ENCODE measurements at regions not wholly inside any gene's neighbourhood (a gene's known extent, or its start where the extent isn't known, plus 50 kb on each side); places are given as distances from the start of the nearest gene placed in this dataset.
A peak's percentile ranks its signal among the peaks of the same experiment; 100 is the strongest.

DNA sequence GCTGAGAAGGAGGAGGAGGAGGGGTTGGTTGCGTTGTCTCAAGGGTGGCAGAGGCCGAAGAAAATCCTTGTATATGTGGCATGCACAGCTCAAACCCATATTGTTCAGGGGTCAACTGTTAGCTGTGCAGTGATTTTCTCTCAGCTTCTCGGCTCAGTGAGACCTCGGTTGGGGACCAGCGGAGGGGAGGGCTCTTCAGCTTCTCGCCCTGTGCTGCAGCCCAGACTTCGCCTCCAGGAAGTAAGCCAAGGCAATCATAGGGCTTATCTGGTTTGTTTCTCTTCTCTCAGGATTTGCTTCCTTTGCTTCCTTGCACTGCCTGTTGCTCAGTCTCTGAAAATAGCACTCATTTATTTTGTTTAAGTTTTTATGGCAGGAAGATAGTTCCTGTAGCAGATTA, 85.5 kb downstream of the SOWAHC start:
- no peaks in the 10 kb centered on the region for H3K36me3 ChIP-seq (replicated peaks)
- H3K27me3 ChIP-seq (replicated peaks): no peaks in the 10 kb centered on the region
- no peak overlapping the region for H3K27ac ChIP-seq
- in situ Hi-C loops (cut with HindIII; ENCODE audit: low pct_ligation_motif_present, low sequenced_read_pairs): no loop called here
- DNase-seq: peak; percentile 18
- no peak overlapping the region for H3K4me3 ChIP-seq (ENCODE audit: low read depth, low read length)
- TF ChIP-seq, protein P1, sequence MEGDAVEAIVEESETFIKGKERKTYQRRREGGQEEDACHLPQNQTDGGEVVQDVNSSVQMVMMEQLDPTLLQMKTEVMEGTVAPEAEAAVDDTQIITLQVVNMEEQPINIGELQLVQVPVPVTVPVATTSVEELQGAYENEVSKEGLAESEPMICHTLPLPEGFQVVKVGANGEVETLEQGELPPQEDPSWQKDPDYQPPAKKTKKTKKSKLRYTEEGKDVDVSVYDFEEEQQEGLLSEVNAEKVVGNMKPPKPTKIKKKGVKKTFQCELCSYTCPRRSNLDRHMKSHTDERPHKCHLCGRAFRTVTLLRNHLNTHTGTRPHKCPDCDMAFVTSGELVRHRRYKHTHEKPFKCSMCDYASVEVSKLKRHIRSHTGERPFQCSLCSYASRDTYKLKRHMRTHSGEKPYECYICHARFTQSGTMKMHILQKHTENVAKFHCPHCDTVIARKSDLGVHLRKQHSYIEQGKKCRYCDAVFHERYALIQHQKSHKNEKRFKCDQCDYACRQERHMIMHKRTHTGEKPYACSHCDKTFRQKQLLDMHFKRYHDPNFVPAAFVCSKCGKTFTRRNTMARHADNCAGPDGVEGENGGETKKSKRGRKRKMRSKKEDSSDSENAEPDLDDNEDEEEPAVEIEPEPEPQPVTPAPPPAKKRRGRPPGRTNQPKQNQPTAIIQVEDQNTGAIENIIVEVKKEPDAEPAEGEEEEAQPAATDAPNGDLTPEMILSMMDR (IDR thresholded peaks at IDR 0.05; ENCODE audit: low read depth, low read length, missing control alignments): no peak

DNA sequence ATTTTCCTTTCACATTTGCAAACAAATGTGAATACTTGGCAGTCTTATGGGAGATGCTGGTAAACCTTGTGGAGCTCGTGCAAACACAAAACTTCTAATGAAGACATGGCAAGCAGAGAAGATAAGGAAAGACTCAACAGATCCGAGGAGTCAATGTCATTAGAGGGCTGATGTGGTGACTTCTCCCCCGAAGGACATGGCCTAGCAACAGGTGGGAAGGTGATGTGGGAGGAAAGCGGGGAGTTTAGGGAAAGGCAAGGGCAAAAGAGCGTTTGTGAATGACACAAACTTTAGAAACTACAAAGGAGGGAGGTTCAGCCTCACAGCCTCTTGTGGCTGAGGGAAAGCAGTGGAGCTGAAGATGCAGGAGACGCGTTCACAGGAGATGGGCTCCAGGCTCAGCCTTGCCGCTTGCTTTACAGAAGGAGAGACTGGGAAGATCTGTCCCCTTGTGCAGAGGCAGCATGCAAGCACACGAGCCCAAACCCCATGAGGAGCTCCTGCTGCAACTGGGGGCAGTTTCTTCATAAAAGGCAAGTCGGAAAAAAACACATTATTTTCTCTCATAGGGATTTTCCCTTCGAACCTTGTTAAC, 86.6 kb downstream of the SOWAHC start:
- H3K36me3 ChIP-seq (replicated peaks): no peaks in the 10 kb centered on the region
- H3K4me3 ChIP-seq (ENCODE audit: low read depth, low read length): no peak overlapping the region
- H3K27ac ChIP-seq: no peak overlapping the region
- H3K27me3 ChIP-seq (replicated peaks): no peaks in the 10 kb centered on the region
- TF ChIP-seq, protein P1 (IDR thresholded peaks at IDR 0.05; ENCODE audit: low read depth, low read length, missing control alignments): no peak
- DNase-seq: no peak
- in situ Hi-C loops (cut with HindIII; ENCODE audit: low pct_ligation_motif_present, low sequenced_read_pairs): no loop called here

DNA sequence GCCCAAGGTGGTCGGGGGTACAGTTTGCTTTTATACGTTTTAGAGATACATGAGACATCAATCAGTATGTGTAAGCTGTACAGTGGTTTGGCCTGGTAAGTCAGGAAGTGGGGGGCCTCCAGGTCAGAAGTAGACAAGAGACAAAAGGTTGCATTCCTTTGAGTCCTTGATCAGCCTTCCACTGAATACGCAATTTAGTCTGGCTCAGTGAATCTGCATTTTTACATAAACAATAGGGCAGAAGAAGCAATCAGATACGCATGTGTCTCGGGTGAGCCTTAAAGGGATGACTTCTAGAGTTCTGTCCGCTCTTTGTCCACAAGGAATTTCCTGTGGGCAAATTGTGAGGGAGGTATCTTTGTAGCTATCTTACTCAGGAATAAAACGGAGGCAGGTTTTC, 87.2 kb downstream of the SOWAHC start:
- H3K4me3 ChIP-seq (ENCODE audit: low read depth, low read length): no peak overlapping the region
- H3K36me3 ChIP-seq (replicated peaks): no peaks in the 10 kb centered on the region
- in situ Hi-C loops (cut with HindIII; ENCODE audit: low pct_ligation_motif_present, low sequenced_read_pairs): no loop called here
- no peak overlapping the region for H3K27ac ChIP-seq
- no peak for DNase-seq
- TF ChIP-seq, protein P1 (IDR thresholded peaks at IDR 0.05; ENCODE audit: low read depth, low read length, missing control alignments): no peak
- no peaks in the 10 kb centered on the region for H3K27me3 ChIP-seq (replicated peaks)

DNA sequence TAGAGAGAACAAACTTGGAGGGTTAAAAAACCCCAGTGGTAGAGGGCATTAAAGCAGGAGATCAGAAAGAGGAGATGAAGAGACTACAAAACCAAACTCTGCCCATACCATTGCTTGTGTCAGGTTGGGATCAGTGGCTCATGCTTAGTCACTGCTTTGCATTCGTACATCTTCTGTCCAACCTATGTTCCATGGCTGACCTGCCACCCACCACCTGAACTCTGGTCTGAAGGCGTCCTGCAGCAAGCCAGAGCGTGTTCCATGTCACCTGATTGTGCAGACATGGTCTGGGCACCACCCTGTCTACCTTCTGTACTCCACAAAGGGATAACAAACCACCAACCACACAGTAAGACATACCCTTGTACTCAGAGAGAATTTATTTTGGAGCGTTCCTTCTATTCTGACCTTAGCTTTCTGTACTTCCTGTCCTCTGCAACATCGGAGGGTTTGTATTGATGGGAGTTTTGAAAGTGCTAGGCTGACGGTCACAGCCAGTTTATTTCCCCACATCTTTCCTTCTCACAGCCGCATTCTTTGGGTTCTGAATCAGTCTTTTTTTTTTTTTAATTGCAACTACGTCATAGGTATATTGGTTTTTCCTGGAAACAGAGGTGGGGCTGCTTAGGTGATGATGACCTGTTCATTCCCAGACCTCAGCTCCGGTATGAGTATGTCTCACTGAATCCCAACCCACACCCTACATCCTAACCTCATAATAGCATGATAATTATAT, 88.3 kb downstream of the SOWAHC start:
- H3K4me3 ChIP-seq (ENCODE audit: low read depth, low read length): no peak overlapping the region
- in situ Hi-C loops (cut with HindIII; ENCODE audit: low pct_ligation_motif_present, low sequenced_read_pairs): no loop called here
- TF ChIP-seq, protein P1 (IDR thresholded peaks at IDR 0.05; ENCODE audit: low read depth, low read length, missing control alignments): no peak
- no peaks in the 10 kb centered on the region for H3K27me3 ChIP-seq (replicated peaks)
- H3K36me3 ChIP-seq (replicated peaks): no peaks in the 10 kb centered on the region
- no peak overlapping the region for H3K27ac ChIP-seq
- DNase-seq: peak; percentile 26

DNA sequence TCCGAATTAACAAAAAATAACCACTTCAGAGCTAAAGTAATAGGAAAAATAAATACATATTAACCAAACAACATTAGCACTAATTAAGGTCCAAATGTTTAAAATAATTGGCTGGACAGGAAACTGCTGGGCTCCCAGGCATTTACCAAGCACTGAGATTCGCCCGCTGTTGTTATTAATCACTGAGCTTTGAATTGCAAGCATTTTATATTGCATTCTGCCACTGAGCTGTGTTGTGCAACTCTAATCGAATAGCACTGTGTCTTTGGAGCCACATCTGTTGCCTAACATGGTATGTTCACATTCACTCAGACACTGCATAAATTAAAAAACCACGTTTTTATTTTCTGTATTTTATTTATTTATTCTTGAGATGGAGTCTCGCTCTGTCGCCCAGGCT, 88.9 kb downstream of the SOWAHC start:
- in situ Hi-C loops (cut with HindIII; ENCODE audit: low pct_ligation_motif_present, low sequenced_read_pairs): no loop called here
- Histone ChIP-seq H3K27me3 (replicated peaks) (no peaks in the 10 kb centered on the region), H3K27ac (no peak overlapping the region), H3K4me3 (ENCODE audit: low read depth, low read length) (no peak overlapping the region), H3K36me3 (replicated peaks) (no peaks in the 10 kb centered on the region)
- TF ChIP-seq, protein P1 (IDR thresholded peaks at IDR 0.05; ENCODE audit: low read depth, low read length, missing control alignments): no peak
- no peak for DNase-seq
